ENCODE measurements at regions not wholly inside any gene's neighbourhood (a gene's known extent, or its start where the extent isn't known, plus 50 kb on each side); places are given as distances from the start of the nearest gene placed in this dataset.

- H3K4me3 ChIP-seq (ENCODE audit: low read depth, low read length) = no peak overlapping the region
Measured at GRCh38 chr10:44180321-44181168, 204.4 kb downstream of the CXCL12 start.

- no peak overlapping the region for H3K4me3 ChIP-seq (ENCODE audit: low read depth, low read length)
Measured at GRCh38 chr10:44178856-44179255, 206.0 kb downstream of the CXCL12 start.

GRCh38 chr10:44178281-44178680 lies 206.6 kb downstream of the CXCL12 start:
- H3K4me3 ChIP-seq (ENCODE audit: low read depth, low read length) = no peak overlapping the region

- no peak overlapping the region for H3K4me3 ChIP-seq (ENCODE audit: low read depth, low read length)
Measured at GRCh38 chr10:44177610-44178009, 207.3 kb downstream of the CXCL12 start.

GRCh38 chr10:44176311-44176710 lies 208.6 kb downstream of the CXCL12 start:
- H3K4me3 ChIP-seq (ENCODE audit: low read depth, low read length) = no peak overlapping the region

- no peak overlapping the region for H3K4me3 ChIP-seq (ENCODE audit: low read depth, low read length)
Measured at GRCh38 chr10:44173608-44173894, 211.3 kb downstream of the CXCL12 start.

GRCh38 chr10:44172883-44173607 lies 211.9 kb downstream of the CXCL12 start:
- no peak overlapping the region for H3K4me3 ChIP-seq (ENCODE audit: low read depth, low read length)

- no peak overlapping the region for H3K4me3 ChIP-seq (ENCODE audit: low read depth, low read length)
Measured at GRCh38 chr10:44171765-44172164, 213.1 kb downstream of the CXCL12 start.

- no peak overlapping the region for H3K4me3 ChIP-seq (ENCODE audit: low read depth, low read length)
Measured at GRCh38 chr10:44168478-44168877, 216.4 kb downstream of the CXCL12 start.

GRCh38 chr10:44167752-44168151 lies 217.1 kb downstream of the CXCL12 start:
- no peak overlapping the region for H3K4me3 ChIP-seq (ENCODE audit: low read depth, low read length)

- H3K4me3 ChIP-seq (ENCODE audit: low read depth, low read length) = no peak overlapping the region
Measured at GRCh38 chr10:44166441-44166840, 218.5 kb downstream of the CXCL12 start.

GRCh38 chr10:44164251-44164956 lies 220.5 kb downstream of the CXCL12 start:
- no peak overlapping the region for H3K4me3 ChIP-seq (ENCODE audit: low read depth, low read length)

- no peak overlapping the region for H3K4me3 ChIP-seq (ENCODE audit: low read depth, low read length)
Measured at GRCh38 chr10:44161184-44161583, 223.7 kb downstream of the CXCL12 start.

GRCh38 chr10:44157574-44157973 lies 227.3 kb downstream of the CXCL12 start:
- no peak overlapping the region for H3K4me3 ChIP-seq (ENCODE audit: low read depth, low read length)

GRCh38 chr10:44154956-44155355 lies 229.9 kb downstream of the CXCL12 start:
- no peak overlapping the region for H3K4me3 ChIP-seq (ENCODE audit: low read depth, low read length)

- H3K4me3 ChIP-seq (ENCODE audit: low read depth, low read length) = no peak overlapping the region
Measured at GRCh38 chr10:44153918-44154670, 230.8 kb downstream of the CXCL12 start.

GRCh38 chr10:44143556-44143955 lies 241.3 kb downstream of the CXCL12 start:
- no peak overlapping the region for H3K4me3 ChIP-seq (ENCODE audit: low read depth, low read length)

GRCh38 chr10:44132361-44133289 lies 252.3 kb downstream of the CXCL12 start:
- H3K4me3 ChIP-seq (ENCODE audit: low read depth, low read length) = no peak overlapping the region

- H3K4me3 ChIP-seq (ENCODE audit: low read depth, low read length) = no peak overlapping the region
Measured at GRCh38 chr10:44126291-44126717, 258.6 kb downstream of the CXCL12 start.

GRCh38 chr10:44125879-44126278 lies 259.0 kb downstream of the CXCL12 start:
- H3K4me3 ChIP-seq (ENCODE audit: low read depth, low read length) = no peak overlapping the region

Data from iPS-11a (cell line).